Inferior parietal cortex (tissue), 1 donor: ENCODE measurements at regions not wholly inside any gene's neighbourhood (a gene's known extent, or its start where the extent isn't known, plus 50 kb on each side); places are given as distances from the start of the nearest gene placed in this dataset.
"Not testable (repeated sequence)": the region's sequence is repeated elsewhere in the genome, so short reads cannot be mapped to it uniquely, and the experiment has no call there.

ENCODE experiments used
- DNase-seq: peaks from one replicate; pipeline ENCODE4 v3.0.0-alpha.2; 2016; ENCODE audit errors: extremely low spot score

DNA sequence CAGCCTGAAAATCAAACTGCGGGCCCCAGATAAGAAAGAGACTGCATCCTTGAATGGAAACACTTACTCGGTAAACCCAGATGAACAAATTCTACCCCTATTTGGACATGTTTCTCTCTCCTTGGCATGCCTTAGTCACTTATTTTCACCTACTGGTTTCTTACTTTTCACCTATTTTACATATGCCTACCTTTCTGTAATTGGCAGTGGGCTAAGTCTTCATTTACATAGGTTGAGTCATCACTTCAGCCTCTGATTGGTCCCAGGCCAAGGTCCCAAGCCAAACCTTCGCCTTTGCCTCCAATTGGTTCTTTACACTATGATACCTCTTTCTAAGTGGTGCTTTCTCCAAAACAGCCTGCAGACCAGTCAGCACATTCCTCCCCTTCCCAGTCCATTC lies 111.3 kb downstream of the DYRK2 start:
- DNase-seq = no peak

DNA sequence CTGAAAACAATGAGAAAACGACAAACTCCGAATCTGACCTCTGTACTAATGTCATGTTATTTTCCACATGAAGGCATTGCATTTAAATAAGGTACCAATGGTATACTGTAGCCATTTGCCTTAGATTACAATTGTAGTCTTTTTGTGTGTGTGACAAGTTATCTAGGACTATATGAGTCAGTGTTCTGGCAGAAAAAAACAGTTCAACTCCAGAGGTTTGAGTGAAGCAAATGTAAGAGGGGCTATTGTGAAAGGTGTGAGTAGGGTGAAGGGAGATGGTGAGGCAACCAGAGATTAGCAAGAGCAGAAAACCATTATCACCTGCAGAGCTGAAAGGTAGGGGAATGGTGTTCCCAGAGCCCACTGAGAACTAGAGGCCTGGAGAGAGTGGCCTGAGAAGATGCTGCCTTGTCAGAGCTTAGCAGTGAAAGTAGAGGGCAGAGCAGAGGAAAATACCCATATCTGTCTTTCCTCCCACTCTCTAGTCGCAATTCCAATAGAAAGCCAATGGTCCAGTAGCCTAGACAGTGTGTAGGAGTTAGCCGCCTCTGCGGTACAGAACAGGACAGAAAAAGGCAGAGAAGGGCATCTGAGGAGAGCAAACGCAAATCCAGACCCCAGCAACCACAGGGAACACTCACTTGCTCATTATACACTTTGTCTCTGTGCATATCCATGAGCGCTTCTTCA lies 112.2 kb downstream of the DYRK2 start:
- DNase-seq = no peak

- DNase-seq = no peak
Measured at GRCh38 chr12:67761566-67761965, 113.0 kb downstream of the DYRK2 start.

DNA sequence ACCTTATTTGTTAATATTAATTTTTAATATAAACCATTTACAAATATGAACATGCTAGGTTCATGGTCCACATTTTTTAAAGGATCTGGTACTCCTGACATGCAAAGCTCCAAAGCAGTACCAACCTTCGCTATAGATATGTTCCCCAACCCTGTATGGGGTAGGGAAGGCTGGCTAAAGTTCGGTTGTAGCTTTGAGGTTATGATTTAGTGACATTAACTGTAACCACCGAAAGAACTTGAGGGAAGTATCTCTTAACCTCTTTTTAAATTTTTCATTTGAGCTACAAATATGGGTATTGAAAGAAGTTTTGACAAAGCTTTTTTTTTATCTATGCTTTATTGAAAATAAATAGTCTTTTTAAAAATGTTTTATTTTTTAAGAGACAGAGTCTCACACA lies 115.5 kb downstream of the DYRK2 start:
- no peak for DNase-seq

- no peak for DNase-seq
Measured at GRCh38 chr12:67764946-67765619, 116.5 kb downstream of the DYRK2 start.

DNA sequence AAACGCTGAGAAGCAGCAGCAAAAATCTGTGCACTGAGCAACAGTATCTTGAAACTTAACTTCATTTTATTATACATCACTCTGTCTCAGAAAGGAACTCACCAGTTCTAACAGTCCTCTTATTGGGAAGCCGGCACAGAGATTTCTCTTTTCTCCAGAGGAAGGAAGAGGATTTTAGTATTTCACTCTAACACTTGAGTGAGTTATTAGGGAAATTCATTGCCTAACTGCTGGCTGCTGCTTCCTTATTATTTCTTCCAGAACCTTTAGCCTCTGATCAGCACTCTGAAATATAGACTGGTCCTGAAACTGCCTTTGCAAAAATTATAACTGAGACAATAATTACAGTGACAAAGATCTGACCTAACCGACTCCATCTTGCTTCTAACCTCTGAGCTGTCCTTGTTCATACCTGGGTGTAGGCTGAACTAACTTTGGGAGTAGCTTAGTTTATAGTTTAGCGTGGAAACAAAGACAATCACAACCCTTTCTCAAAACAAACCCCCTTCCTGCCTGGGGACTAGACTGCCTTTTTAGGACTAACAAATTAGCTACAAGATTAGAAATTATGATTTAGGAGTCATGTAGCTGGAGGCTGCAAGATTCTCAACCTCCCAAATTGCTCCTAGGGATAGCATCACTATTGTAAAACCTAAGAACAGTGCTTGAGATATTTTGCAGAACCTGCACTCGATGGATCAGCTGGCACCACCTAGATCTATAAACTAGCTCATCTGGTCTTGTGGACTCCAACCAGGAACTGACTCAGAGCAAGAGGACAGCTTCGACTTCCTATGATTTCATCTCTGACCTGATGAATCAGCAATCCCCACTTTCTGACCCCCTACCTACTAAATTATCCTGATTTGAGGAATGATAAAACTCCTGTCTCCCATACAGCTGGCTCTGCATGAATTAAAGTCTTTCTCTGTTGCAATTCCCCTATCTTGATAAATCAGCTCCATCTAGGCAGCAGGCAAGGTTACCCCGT lies 117.5 kb downstream of the DYRK2 start:
- no peak for DNase-seq

DNA sequence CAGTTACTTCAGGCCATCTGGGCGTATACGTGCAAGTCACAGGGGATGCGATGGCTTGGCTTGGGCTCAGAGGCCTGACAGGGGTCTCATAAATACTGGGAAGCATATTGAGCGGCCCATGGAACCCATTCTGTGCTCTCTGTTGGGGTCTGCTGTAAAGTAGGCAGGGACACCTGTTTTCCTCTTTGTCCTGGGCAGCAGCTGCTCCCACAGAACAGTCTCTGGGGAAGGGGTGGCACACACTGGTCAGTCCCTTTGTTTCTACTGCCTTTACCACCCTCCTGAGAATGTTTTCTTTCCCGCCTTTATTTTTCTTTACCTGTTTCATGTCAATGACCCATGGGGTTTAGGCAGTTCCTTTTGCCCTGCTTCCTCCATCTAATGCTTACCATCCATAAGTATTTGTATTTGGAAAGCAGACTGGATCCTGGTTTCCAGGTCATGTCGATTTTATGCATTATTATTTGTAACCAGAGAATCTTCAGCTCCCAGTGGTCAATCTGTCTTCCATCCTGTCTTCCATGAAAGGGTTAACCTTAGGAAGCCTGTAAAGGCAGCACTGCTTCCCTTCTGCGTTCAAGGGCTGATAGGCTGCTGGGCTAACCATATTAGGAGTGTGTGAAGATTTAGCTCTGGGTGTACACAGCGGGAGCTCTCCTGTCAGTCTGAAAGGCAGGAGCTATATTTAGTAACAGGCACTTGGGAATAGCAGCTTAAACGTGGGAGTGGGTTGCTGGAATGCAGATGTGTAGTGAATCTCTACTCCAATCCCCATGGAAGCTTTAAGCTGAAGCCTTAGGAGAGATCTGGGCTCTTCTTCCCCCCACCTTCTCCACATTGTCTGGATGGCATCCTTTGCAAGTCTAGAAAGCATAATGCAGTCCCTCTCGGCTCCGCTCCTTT lies 124.0 kb downstream of the DYRK2 start:
- no peak for DNase-seq

- no peak for DNase-seq
Measured at GRCh38 chr12:67773896-67774295, 125.4 kb downstream of the DYRK2 start.

DNA sequence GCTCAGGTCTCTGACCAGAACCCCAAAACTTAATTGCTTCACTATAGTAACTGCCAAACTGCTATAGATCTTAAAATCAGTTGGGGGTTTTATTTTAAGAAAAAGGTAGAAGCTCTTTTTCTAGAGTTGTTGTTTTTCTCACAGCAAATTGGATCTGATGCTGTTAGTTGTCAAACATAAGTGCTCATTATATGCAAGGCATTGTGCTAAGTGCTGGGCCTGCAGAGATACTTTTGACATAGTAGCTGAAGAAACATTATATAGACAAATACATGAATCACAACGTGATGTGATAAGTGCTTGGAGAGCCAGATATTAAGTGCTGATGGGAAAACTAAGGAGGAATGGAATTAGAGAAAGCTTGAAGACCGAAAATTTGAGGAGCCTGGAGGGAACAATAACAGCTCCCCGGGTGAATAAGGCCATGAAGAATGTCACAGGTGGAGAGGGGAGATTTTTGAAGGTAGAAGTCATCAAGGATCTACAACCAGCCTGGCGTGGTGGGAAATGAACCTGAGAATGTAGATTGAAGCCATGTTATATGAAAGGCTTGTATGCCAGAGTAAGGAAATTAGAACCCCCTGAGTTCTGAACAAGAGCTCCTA lies 126.5 kb downstream of the DYRK2 start:
- no peak for DNase-seq

GRCh38 chr12:67780580-67781084 lies 132.1 kb downstream of the DYRK2 start:
- no peak for DNase-seq

DNA sequence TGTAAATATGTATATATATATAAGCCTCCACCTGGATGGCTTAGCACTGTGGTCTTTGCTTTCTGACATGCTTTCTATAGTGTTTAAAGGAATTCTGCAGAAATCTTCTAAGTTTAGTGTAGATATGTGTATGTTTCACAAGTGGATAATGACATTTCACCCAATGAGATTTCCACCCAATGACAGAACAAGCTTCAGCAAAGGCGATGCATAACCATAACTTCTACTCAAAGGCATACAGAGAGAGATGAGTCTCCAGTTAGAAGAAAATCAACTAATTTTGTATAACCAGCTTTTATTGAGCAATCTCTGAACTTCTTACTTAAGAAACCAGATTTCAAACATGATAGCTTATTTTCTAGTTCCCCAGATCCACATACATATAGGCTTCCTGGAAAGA lies 134.0 kb downstream of the DYRK2 start:
- no peak for DNase-seq

- DNase-seq = no peak
Measured at GRCh38 chr12:67783393-67783792, 134.8 kb downstream of the DYRK2 start.

- no peak for DNase-seq
Measured at GRCh38 chr12:67784831-67785230, 136.3 kb downstream of the DYRK2 start.

GRCh38 chr12:67786086-67786485 lies 137.5 kb downstream of the DYRK2 start:
- DNase-seq = no peak

DNA sequence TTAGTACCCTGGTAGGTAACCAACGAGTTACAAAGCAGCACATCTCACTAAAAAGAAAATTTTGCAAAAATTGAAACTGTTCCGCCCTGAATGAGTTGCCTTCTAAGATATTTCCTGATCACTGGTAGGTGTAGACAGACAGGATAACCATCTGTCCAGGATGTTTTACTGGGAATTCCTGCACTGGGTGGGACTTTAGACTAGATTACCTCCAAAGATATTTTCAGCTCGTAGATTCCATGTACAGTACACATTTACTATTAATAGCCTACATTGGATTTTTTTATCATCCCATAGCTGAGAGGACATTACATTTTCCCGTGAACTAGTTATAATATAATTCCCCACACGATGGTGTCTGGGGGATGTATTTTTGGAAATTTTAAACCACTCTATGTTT lies 139.6 kb downstream of the DYRK2 start:
- DNase-seq = no peak

- no peak for DNase-seq
Measured at GRCh38 chr12:67789266-67789665, 140.7 kb downstream of the DYRK2 start.

DNA sequence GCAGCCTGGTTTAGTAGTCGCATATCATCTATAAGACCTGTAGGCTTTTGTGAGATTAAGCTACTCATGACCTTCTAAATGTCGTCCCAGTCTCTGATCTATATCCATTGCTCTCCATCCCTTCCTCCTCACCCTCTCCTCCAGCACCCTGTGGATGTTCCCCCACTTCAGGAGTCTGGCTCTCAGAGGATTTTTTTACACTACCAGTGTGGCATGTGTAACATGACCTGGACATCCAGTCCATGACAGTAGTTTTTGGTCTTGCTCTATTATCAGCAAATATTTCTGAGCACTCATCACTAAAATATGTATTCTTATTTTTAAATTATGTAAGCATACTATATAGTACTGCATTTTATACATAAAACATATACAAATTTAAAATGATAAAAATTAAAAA lies 142.1 kb downstream of the DYRK2 start:
- no peak for DNase-seq

- not testable (repeated sequence) for DNase-seq
Measured at GRCh38 chr12:67791362-67791761, 142.8 kb downstream of the DYRK2 start.

DNA sequence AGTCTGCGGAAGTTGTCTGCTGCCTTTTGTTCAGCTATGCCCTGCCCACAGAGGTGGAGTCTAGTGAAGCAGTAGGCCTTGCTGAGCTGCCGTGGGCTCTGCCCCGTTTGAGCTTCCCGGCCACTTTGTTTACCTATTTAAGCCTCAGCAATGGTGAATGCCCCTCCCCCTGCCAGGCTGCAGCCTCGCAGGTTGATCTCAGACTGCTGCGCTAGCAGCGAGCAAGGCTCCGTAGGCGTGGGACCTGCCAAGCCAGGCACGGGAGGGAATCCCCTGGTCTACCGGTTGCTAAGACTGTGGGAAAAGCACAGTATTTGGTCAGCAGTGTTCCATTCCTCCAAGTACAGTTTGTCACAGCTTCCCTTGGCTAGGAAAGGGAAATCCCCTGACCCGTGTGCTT lies 143.6 kb downstream of the DYRK2 start:
- no peak for DNase-seq

DNA sequence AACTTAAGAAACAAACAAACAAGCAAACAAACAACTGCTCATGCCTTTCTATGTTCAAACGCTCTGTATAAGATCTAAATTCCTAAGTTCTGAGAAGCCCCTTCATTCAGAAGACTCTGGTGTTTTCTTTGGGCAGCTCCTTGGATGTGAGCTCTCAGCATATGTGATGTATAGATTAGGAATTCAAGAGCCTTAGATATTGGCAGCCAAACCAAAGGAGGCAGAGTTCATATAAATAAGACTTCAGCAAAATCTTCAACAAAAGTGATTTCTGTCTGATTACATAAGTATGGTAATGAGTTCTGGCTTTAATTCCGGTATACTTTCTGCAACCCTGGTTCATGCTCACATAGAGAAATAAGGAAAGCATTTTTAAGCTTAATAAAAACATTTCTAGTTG lies 145.6 kb downstream of the DYRK2 start:
- DNase-seq = no peak

DNA sequence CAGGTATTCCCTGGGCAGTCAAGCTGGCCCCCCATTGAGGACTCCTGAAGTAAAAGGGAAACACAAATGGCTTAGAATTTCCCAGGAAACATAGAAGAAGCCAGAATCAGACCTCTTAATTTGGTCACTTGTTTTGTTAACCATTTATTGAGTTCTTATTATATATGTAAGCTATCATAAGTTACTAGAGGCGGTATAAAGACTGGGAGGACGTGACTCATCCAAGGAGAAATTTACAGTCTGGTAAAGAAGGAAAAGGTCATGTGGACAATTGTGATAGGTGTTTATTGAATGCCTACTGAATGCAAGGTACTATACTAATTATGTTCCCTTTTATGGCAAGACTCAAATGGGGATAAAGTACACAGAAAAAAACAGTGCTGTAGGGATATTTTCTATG lies 146.7 kb downstream of the DYRK2 start:
- DNase-seq = no peak
